ENCODE measurements at regions not wholly inside any gene's neighbourhood (a gene's known extent, or its start where the extent isn't known, plus 50 kb on each side); places are given as distances from the start of the nearest gene placed in this dataset.

GRCh38 chr20:23212464-23212995, 126.4 kb upstream of the CD93 start:
- DNase-seq (ENCODE audit: low spot score): no peak
- no peak overlapping the region for H3K4me3 Mint-ChIP-seq
- no peak overlapping the region for H3K27ac Mint-ChIP-seq

DNA sequence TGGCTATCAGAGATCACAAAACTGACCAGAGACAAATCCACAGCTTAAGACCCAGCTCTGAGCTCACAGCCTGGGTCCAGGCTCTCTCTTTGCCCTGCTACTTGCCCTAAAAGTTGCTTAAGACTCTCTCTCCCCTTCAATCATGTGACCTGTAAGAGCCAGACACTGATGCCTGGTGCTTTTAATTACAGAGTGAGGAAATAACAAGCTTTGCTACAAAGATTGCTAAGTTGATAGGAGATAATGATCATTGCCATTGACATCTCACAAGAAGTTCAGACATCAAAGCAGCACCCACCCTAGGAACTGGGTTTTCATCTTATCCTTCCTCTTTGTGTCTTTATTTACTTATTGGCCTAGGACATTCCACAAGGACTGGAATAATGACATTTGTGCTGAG, 125.9 kb upstream of the CD93 start:
- Mint-ChIP-seq H3K9me3 (no peaks in the 10 kb centered on the region), H3K36me3 (ENCODE audit: low read depth) (no peaks in the 10 kb centered on the region)
- intact Hi-C loops (cut with micrococcal nuclease): no loop called here

More at GRCh38 chr20:23212464-23212995, 126.4 kb upstream of the CD93 start:
- Mint-ChIP-seq H3K4me1 (ENCODE audit: low read depth) (no peaks in the 10 kb centered on the region), H3K27me3 (ENCODE audit: insufficient read depth) (peaks cover 4% of the 10 kb centered on the region), H3K36me3 (ENCODE audit: low read depth) (no peaks in the 10 kb centered on the region), H3K9me3 (no peaks in the 10 kb centered on the region)
- intact Hi-C loops (cut with micrococcal nuclease): no loop called here

GRCh38 chr20:23211164-23211563, 125.0 kb upstream of the CD93 start:
- H3K27ac Mint-ChIP-seq: no peak overlapping the region
- no peaks in the 10 kb centered on the region for H3K36me3 Mint-ChIP-seq (ENCODE audit: low read depth)
- H3K9me3 Mint-ChIP-seq: no peaks in the 10 kb centered on the region
- intact Hi-C loops (cut with micrococcal nuclease): no loop called here
- H3K27me3 Mint-ChIP-seq (ENCODE audit: insufficient read depth): peaks cover 4% of the 10 kb centered on the region
- H3K4me1 Mint-ChIP-seq (ENCODE audit: low read depth): no peaks in the 10 kb centered on the region
- no peak overlapping the region for H3K4me3 Mint-ChIP-seq
- no peak for DNase-seq (ENCODE audit: low spot score)

More for the DNA sequence above, 125.9 kb upstream of the CD93 start:
- peaks cover 4% of the 10 kb centered on the region for H3K27me3 Mint-ChIP-seq (ENCODE audit: insufficient read depth)
- no peak overlapping the region for H3K27ac Mint-ChIP-seq
- H3K4me3 Mint-ChIP-seq: no peak overlapping the region
- no peak for DNase-seq (ENCODE audit: low spot score)
- H3K4me1 Mint-ChIP-seq (ENCODE audit: low read depth): no peaks in the 10 kb centered on the region

- intact Hi-C loops (cut with micrococcal nuclease): no loop called here
- H3K36me3 Mint-ChIP-seq (ENCODE audit: low read depth): no peaks in the 10 kb centered on the region
- no peak overlapping the region for H3K27ac Mint-ChIP-seq
- H3K9me3 Mint-ChIP-seq: no peaks in the 10 kb centered on the region
- H3K4me3 Mint-ChIP-seq: no peak overlapping the region
- no peaks in the 10 kb centered on the region for H3K27me3 Mint-ChIP-seq (ENCODE audit: insufficient read depth)
- H3K4me1 Mint-ChIP-seq (ENCODE audit: low read depth): no peaks in the 10 kb centered on the region
- no peak for DNase-seq (ENCODE audit: low spot score)
Measured at GRCh38 chr20:23207826-23208540, 121.9 kb upstream of the CD93 start.

- no peaks in the 10 kb centered on the region for H3K9me3 Mint-ChIP-seq
- intact Hi-C loops (cut with micrococcal nuclease): no loop called here
- DNase-seq (ENCODE audit: low spot score): no peak
Measured at GRCh38 chr20:23206995-23207394, 120.9 kb upstream of the CD93 start.

GRCh38 chr20:23206061-23206460, 119.9 kb upstream of the CD93 start:
- Mint-ChIP-seq H3K27ac (no peak overlapping the region), H3K9me3 (no peaks in the 10 kb centered on the region), H3K27me3 (ENCODE audit: insufficient read depth) (peaks cover 1% of the 10 kb centered on the region), H3K4me1 (ENCODE audit: low read depth) (no peaks in the 10 kb centered on the region), H3K4me3 (no peak overlapping the region), H3K36me3 (ENCODE audit: low read depth) (no peaks in the 10 kb centered on the region)
- no peak for DNase-seq (ENCODE audit: low spot score)
- intact Hi-C loops (cut with micrococcal nuclease): no loop called here

More at GRCh38 chr20:23206995-23207394, 120.9 kb upstream of the CD93 start:
- Mint-ChIP-seq H3K36me3 (ENCODE audit: low read depth) (no peaks in the 10 kb centered on the region), H3K27me3 (ENCODE audit: insufficient read depth) (peaks cover 1% of the 10 kb centered on the region), H3K4me1 (ENCODE audit: low read depth) (no peaks in the 10 kb centered on the region), H3K4me3 (no peak overlapping the region), H3K27ac (no peak overlapping the region)

GRCh38 chr20:23205611-23206041, 119.5 kb upstream of the CD93 start:
- no peak for DNase-seq (ENCODE audit: low spot score)
- intact Hi-C loops (cut with micrococcal nuclease): no loop called here
- H3K27ac Mint-ChIP-seq: no peak overlapping the region
- no peaks in the 10 kb centered on the region for H3K4me1 Mint-ChIP-seq (ENCODE audit: low read depth)
- H3K36me3 Mint-ChIP-seq (ENCODE audit: low read depth): no peaks in the 10 kb centered on the region
- H3K27me3 Mint-ChIP-seq (ENCODE audit: insufficient read depth): peaks cover 1% of the 10 kb centered on the region
- no peaks in the 10 kb centered on the region for H3K9me3 Mint-ChIP-seq
- no peak overlapping the region for H3K4me3 Mint-ChIP-seq

DNA sequence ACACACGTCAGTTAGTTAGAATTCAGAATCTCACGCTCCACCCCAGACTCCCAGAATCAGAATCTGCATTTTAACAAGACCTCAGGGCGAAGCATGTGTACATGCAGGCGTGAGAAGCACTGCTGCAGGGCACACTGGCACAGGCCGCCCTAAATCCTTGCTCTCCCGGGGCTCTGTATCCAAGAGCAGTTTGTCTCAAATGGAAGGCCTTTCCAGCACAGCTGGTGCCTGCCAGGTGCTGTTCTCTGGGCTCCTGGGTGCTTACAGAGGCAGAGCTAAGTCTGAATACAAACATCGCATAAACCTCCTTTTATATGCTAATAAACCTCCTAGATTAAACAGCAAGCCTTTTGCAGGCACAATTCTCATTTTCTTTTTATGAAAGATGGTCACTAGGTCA, 119.1 kb upstream of the CD93 start:
- Mint-ChIP-seq H3K27me3 (ENCODE audit: insufficient read depth) (peaks cover 1% of the 10 kb centered on the region), H3K4me1 (ENCODE audit: low read depth) (no peaks in the 10 kb centered on the region), H3K4me3 (no peak overlapping the region), H3K9me3 (no peaks in the 10 kb centered on the region), H3K36me3 (ENCODE audit: low read depth) (no peaks in the 10 kb centered on the region), H3K27ac (no peak overlapping the region)
- intact Hi-C loops (cut with micrococcal nuclease): no loop called here
- no peak for DNase-seq (ENCODE audit: low spot score)

- Mint-ChIP-seq H3K4me3 (no peak overlapping the region), H3K36me3 (ENCODE audit: low read depth) (no peaks in the 10 kb centered on the region), H3K27me3 (ENCODE audit: insufficient read depth) (peaks cover 1% of the 10 kb centered on the region), H3K27ac (no peak overlapping the region), H3K9me3 (no peaks in the 10 kb centered on the region), H3K4me1 (ENCODE audit: low read depth) (no peaks in the 10 kb centered on the region)
- intact Hi-C loops (cut with micrococcal nuclease): no loop called here
- no peak for DNase-seq (ENCODE audit: low spot score)
Measured at GRCh38 chr20:23203951-23204730, 118.0 kb upstream of the CD93 start.

GRCh38 chr20:23203310-23203709, 117.2 kb upstream of the CD93 start:
- Mint-ChIP-seq H3K4me3 (no peak overlapping the region), H3K4me1 (ENCODE audit: low read depth) (no peaks in the 10 kb centered on the region), H3K27ac (no peak overlapping the region), H3K27me3 (ENCODE audit: insufficient read depth) (peaks cover 3% of the 10 kb centered on the region), H3K9me3 (no peaks in the 10 kb centered on the region), H3K36me3 (ENCODE audit: low read depth) (no peaks in the 10 kb centered on the region)
- intact Hi-C loops (cut with micrococcal nuclease): no loop called here
- DNase-seq (ENCODE audit: low spot score): no peak

DNA sequence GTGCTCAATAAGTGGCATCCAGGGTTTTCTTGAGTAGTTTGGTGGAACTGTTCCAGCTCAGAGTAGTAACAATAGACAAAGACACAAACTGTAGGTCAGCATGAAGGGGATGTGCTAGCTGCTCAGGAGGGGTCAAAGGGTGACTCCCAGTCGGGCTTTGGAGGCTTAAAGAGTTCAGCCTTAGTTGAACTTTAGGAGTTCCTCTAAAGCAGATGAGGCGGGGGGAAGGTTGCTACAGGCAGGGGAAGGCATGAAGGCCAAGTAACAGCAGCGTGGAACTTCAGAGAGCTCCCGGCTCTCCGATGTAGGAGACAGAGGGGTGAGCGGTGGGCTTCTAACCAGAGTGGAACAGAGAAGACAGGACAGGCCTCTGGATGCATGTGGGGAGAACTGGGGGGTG, 115.5 kb upstream of the CD93 start:
- H3K4me1 Mint-ChIP-seq (ENCODE audit: low read depth): no peaks in the 10 kb centered on the region
- H3K27me3 Mint-ChIP-seq (ENCODE audit: insufficient read depth): peaks cover 7% of the 10 kb centered on the region
- DNase-seq (ENCODE audit: low spot score): no peak
- intact Hi-C loops (cut with micrococcal nuclease): no loop called here
- no peaks in the 10 kb centered on the region for H3K36me3 Mint-ChIP-seq (ENCODE audit: low read depth)
- H3K4me3 Mint-ChIP-seq: no peak overlapping the region
- H3K9me3 Mint-ChIP-seq: no peaks in the 10 kb centered on the region
- no peak overlapping the region for H3K27ac Mint-ChIP-seq

DNA sequence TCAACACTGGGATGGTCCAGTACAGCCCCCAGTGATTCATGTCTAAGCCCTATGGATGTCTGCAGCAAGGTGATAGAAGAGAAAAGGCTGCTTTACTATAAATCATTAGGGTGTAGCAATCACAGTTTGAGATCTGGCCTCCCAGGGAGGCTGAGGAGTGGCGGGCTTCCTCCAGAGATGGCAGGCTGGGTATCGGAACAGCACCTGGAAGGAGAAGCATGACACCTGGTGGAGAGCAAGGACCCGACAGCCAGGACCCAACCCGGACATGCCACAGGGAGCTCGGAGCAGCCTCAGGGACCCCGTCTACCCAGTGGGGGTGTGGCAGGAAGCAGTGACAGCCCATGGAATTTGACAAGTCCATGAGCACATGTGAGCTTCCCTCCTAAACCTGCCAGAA, 114.8 kb upstream of the CD93 start:
- no peak for DNase-seq (ENCODE audit: low spot score)
- Mint-ChIP-seq H3K4me3 (no peak overlapping the region), H3K27me3 (ENCODE audit: insufficient read depth) (peaks cover 10% of the 10 kb centered on the region), H3K9me3 (no peaks in the 10 kb centered on the region), H3K27ac (no peak overlapping the region), H3K36me3 (ENCODE audit: low read depth) (no peaks in the 10 kb centered on the region), H3K4me1 (ENCODE audit: low read depth) (no peaks in the 10 kb centered on the region)
- intact Hi-C loops (cut with micrococcal nuclease): no loop called here

- intact Hi-C loops (cut with micrococcal nuclease): no loop called here
- Mint-ChIP-seq H3K4me3 (no peak overlapping the region), H3K4me1 (ENCODE audit: low read depth) (no peaks in the 10 kb centered on the region), H3K27ac (no peak overlapping the region), H3K27me3 (ENCODE audit: insufficient read depth) (peaks cover 15% of the 10 kb centered on the region), H3K9me3 (no peaks in the 10 kb centered on the region), H3K36me3 (ENCODE audit: low read depth) (no peaks in the 10 kb centered on the region)
- DNase-seq (ENCODE audit: low spot score): no peak
Measured at GRCh38 chr20:23200413-23200812, 114.3 kb upstream of the CD93 start.

All from activated T-helper 1 cell treated with anti-CD3 and anti-CD28 coated beads, Interleukin-12 subunit alpha, Interleukin-12 subunit beta, Interleukin-2, Interleukin-4 antibody, amounts not matched to agents 30 ng/mL and 10 ng/mL and 1 ng/mL, durations not matched to agents 14 hours and 24 hours and 36 hours (primary cell).